Stimulated activated CD4-positive, alpha-beta T cell treated with anti-CD3 and anti-CD28 coated beads, Interleukin-2, amount 100 ng/mL, for 48 hours (primary cell): ENCODE measurements at regions not wholly inside any gene's neighbourhood (a gene's known extent, or its start where the extent isn't known, plus 50 kb on each side); places are given as distances from the start of the nearest gene placed in this dataset.
"Not testable (repeated sequence)": the region's sequence is repeated elsewhere in the genome, so short reads cannot be mapped to it uniquely, and the experiment has no call there.

Source experiments
- DNase-seq, 2 donors: peaks; one replicate each; pipeline ENCODE4 v3.0.0-alpha.2; 2020

- not testable (repeated sequence) for DNase-seq
Measured at GRCh38 chr13:81069822-81070221, 728.9 kb upstream of the SPRY2 start.

- DNase-seq, result no peak
Measured at GRCh38 chr13:81058916-81059290, 718.0 kb upstream of the SPRY2 start.

GRCh38 chr13:81058211-81058915 is 717.4 kb upstream of the SPRY2 start:
- no peak for DNase-seq

DNA sequence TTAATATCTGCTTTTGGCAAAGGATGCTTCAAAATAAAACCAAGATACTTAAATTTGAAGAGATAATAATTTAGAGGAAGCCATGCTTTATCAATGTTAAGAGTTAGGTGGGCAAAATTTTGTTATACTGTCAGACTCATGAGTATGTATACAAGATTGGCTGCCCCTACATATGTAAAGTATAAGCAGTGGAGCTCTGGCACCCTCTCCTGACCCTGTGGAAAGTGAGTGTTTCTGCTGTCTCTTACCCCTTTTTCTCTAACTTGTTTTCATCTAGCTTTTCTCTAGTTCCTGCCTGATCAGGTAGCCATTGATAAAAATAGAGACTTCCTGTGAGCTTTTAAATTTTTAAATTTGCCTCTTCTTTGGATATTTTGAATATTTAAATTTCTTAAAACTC is 710.9 kb upstream of the SPRY2 start:
- no peak for DNase-seq

- DNase-seq, result no peak
Measured at GRCh38 chr13:81048026-81048461, 707.1 kb upstream of the SPRY2 start.

GRCh38 chr13:81041761-81042160 is 700.8 kb upstream of the SPRY2 start:
- DNase-seq, result no peak

DNA sequence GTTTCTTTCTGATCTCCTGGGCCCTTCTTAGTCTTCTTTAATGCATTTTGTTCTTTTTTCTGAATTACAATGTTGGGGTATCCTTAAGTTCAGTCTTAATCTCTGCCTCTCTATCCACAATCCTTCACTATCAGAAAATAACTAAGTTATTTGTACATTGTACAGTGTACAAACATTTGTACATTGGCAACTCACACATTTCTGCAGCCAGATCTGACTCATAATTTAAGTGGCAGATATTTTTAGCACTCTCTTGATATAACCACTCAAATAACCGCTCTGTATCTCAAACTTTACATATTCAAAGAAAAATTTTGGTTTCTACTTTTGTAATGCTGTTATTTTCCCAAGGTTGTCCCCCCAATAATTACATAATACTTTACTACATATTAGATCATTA is 691.1 kb upstream of the SPRY2 start:
- DNase-seq, result no peak

DNA sequence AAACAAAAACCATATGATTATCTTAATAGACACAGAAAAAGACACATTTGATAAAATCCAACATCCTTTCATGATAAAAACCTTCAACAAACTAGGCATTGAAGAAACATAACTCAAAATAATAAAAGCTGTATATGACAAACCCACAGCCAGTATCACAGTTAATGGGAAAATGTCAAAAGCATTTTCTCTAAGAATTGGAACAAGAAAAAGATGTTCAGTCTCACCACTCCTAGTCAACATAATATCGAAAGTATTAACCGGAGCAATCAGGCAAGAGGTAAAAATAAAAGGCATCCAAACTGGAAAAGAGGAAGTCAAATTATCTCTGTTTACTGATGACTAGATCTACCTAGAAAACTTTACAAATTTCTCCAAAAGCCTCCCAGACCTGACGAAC is 684.2 kb upstream of the SPRY2 start:
- DNase-seq, result no peak

DNA sequence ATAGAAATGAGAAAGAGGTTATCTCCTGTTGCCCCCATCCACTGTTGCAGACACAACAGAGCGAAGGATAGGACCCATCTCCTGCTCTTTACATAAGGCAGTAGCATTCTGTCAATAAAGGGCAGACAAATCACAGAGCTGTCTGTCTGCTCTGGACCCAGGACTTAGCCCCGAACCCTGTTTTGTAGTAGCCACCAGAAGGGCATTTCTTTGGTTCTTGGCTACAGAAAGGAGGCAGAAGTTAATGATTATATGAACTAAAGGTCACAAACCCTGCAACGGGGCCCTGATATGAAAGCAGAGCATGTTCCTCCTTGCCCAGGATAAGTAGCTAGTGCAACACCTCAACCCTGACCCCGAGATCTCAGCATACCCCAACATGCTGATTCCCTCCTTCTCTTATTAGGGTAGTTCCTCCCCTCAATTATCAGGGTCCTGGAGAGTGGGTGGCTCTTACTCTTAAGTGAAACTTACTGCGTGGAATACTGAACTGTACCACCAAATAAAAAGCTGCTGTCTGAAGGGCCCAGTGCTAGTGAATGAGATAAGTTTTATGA is 680.4 kb upstream of the SPRY2 start:
- DNase-seq, result no peak

- no peak for DNase-seq
Measured at GRCh38 chr13:81020010-81020409, 679.1 kb upstream of the SPRY2 start.

GRCh38 chr13:81018936-81019335 is 678.0 kb upstream of the SPRY2 start:
- no peak for DNase-seq

- no peak for DNase-seq
Measured at GRCh38 chr13:81017513-81018152, 676.7 kb upstream of the SPRY2 start.

GRCh38 chr13:81012031-81012430 is 671.1 kb upstream of the SPRY2 start:
- no peak for DNase-seq

DNA sequence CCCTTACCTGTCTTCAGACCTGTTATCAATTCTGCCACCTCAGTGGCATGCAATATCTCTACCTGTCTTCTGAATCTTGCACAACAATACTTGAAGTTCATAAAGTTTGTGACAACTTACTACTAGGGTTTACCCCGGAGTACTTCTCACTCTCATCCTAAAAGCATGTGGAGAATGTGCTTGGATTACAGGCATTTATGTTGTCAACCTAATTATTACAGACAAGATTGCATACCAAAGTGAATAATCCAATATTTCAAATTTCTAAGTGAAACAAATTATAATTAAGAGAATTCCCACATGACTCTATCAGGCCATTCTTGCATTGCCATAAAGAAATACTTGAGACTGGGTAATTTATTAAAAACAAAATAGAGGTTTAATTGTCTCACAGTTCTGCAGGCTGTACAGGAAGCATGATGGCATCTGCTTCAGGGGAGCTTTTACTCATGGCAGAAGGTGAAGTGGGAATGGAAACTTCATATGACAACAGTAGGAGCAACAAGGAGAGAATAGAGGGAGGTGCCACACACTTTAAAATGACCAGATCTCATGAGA is 661.0 kb upstream of the SPRY2 start:
- DNase-seq, result no peak

DNA sequence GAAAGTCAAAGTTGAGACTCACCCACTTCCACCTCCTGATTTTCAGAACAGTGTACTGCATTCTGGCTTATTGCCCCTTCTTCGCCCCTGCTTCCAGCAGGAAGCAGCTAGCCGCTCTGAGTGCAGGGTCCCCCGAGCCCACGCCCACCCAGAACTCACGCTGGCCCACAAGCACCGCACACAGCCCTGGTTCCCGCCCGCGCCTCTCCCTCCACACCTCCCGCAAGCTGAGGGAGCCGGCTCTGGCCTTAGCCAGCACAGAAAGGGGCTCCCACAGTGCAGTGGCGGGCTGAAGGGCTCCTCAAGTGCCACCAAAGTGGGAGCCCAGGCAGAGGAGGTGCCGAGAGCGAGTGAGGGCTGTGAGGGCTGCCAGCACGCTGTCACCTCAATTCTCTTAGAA is 657.7 kb upstream of the SPRY2 start:
- not testable (repeated sequence) for DNase-seq

DNA sequence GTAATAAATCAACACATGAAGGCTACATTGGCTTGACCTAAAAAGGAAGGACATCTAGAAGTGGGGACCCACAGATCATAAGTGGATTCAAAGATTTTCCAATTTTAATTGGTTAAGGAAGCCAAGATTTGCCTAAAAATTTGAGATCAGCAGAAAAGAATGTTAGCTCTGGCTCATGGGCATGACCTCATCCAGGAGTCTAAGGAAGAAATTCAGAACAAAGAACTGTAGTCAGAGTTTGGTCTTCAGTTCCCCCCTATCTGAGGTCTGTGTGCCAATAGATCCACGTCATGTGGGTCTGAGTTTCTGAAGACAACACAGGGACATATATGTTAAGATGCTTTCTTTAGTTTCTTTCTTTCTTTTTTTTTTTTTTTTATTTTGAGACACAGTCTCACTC is 648.8 kb upstream of the SPRY2 start:
- DNase-seq, result no peak

DNA sequence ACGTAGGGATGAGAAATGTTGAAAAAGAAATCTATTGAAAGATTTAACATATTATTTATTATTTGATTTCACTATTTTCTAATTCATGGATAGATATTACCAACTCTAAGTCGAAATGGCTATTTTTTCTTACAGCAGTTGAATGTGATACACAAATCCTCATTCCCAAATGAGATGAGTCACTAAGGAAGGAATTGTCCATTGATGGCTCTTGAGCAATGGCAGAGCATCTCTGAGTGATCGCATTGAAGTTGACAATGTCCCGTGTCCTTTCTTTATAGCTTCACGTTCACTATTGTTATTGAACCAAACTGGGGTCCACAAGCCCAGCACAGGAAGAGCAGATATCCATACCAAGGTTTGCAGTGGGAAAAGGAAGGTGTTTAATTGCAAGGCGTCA is 648.3 kb upstream of the SPRY2 start:
- DNase-seq, result no peak

GRCh38 chr13:80988391-80989151 is 647.6 kb upstream of the SPRY2 start:
- no peak for DNase-seq

- DNase-seq, result peak in 1 of 2 donors; percentile 7
Measured at GRCh38 chr13:80979035-80979641, 638.2 kb upstream of the SPRY2 start.

- no peak for DNase-seq
Measured at GRCh38 chr13:80977168-80977567, 636.2 kb upstream of the SPRY2 start.

GRCh38 chr13:80975903-80976302 is 635.0 kb upstream of the SPRY2 start:
- no peak for DNase-seq

GRCh38 chr13:80973721-80974120 is 632.8 kb upstream of the SPRY2 start:
- no peak for DNase-seq
